ENCODE measurements at regions not wholly inside any gene's neighbourhood (a gene's known extent, or its start where the extent isn't known, plus 50 kb on each side); places are given as distances from the start of the nearest gene placed in this dataset.

DNA sequence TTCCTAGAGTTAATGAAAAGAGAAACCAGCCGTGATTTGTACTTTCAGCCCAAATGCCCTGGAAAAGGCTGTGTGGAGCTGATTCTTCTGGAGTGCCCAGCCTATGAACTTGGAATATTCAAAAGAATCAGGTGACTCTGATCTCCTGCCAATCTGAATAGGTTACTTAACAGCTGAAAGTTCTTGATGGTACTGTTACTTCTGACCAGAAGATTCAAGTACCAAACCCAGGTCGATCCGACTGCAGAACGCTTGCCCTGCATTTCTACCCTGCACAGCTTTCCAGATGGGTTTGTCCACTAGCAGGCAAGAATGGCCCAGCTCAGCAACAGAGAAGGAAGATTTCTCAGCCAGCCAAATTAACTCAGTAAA, 430.4 kb downstream of the PID1 start:
- no peak for TF ChIP-seq POLR2A (IDR thresholded peaks at IDR 0.05)
- TF ChIP-seq, protein P1, sequence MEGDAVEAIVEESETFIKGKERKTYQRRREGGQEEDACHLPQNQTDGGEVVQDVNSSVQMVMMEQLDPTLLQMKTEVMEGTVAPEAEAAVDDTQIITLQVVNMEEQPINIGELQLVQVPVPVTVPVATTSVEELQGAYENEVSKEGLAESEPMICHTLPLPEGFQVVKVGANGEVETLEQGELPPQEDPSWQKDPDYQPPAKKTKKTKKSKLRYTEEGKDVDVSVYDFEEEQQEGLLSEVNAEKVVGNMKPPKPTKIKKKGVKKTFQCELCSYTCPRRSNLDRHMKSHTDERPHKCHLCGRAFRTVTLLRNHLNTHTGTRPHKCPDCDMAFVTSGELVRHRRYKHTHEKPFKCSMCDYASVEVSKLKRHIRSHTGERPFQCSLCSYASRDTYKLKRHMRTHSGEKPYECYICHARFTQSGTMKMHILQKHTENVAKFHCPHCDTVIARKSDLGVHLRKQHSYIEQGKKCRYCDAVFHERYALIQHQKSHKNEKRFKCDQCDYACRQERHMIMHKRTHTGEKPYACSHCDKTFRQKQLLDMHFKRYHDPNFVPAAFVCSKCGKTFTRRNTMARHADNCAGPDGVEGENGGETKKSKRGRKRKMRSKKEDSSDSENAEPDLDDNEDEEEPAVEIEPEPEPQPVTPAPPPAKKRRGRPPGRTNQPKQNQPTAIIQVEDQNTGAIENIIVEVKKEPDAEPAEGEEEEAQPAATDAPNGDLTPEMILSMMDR (IDR thresholded peaks at IDR 0.05) = no peak
- TF ChIP-seq EP300 (IDR thresholded peaks at IDR 0.05) = no peak
- TF ChIP-seq POLR2AphosphoS5 (IDR thresholded peaks at IDR 0.05) = no peak

All from stomach (tissue), 4 donors.